ENCODE measurements at regions not wholly inside any gene's neighbourhood (a gene's known extent, or its start where the extent isn't known, plus 50 kb on each side); places are given as distances from the start of the nearest gene placed in this dataset.

DNA sequence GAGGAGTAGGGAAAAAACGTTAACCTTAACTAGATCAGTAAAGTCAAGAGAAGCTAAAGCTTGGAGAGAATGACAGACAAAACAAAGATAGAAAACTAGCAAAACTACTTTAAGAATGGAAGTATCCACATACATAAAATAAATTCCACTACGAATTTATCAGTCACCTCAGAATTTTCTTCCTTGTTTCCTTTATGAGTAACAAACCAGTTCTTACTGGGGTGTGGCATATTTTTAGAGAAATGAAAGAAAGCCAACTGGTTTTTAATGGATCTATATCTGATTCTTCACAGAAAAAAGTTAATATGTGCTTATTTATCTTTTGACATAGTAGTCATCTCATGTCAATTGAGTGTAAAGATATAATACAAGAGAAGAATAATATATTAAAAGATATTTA lies 2033.7 kb upstream of the CELF4 start:
- 96 to 100% methylated on average over 1 to 2 of the region's 2 CpGs for WGBS, 2 experiments (ENCODE audit: insufficient coverage in 1 of 2, insufficient read length in 1 of 2)
- Mint-ChIP-seq H3K27ac (no peak overlapping the region), H3K27me3 (ENCODE audit: insufficient read depth) (no peaks in the 10 kb centered on the region), H3K4me1 (peaks cover 25% of the 10 kb centered on the region), H3K4me3 (no peak overlapping the region), H3K9me3 (no peaks in the 10 kb centered on the region), H3K36me3 (ENCODE audit: low read depth) (no peaks in the 10 kb centered on the region)
- H3K9ac ChIP-seq (ENCODE audit: extremely low read depth, low read length, poor library complexity, severe bottlenecking): no peak overlapping the region
- H3K9me3 ChIP-seq (ENCODE audit: control insufficient read depth, low read length): peaks cover 13% of the 10 kb centered on the region
- peaks cover 2% of the 10 kb centered on the region for H3K4me1 ChIP-seq (ENCODE audit: control insufficient read depth, insufficient read depth, low read length)
- TF ChIP-seq CTCF (conservative IDR thresholded peaks at IDR 0.05): no peak
- no peaks in the 10 kb centered on the region for H3K27me3 ChIP-seq (ENCODE audit: control insufficient read depth, insufficient read depth, low read length, poor library complexity, severe bottlenecking)
- no peak overlapping the region for H3K4me3 ChIP-seq (ENCODE audit: low read length)
- no peaks in the 10 kb centered on the region for H3K36me3 ChIP-seq (ENCODE audit: control insufficient read depth, insufficient read depth, low read length)
- DNase-seq: no peak
- H3K27ac ChIP-seq (ENCODE audit: low read depth, low read length): no peak overlapping the region

- Mint-ChIP-seq H3K27ac (no peak overlapping the region), H3K27me3 (ENCODE audit: insufficient read depth) (no peaks in the 10 kb centered on the region), H3K36me3 (ENCODE audit: low read depth) (peaks cover 3% of the 10 kb centered on the region), H3K4me3 (no peak overlapping the region), H3K4me1 (peaks cover 31% of the 10 kb centered on the region), H3K9me3 (no peaks in the 10 kb centered on the region)
- peaks cover 2% of the 10 kb centered on the region for H3K4me1 ChIP-seq (ENCODE audit: control insufficient read depth, insufficient read depth, low read length)
- no peak for DNase-seq
- no peaks in the 10 kb centered on the region for H3K36me3 ChIP-seq (ENCODE audit: control insufficient read depth, insufficient read depth, low read length)
- H3K9ac ChIP-seq (ENCODE audit: extremely low read depth, low read length, poor library complexity, severe bottlenecking): no peak overlapping the region
- peaks cover 13% of the 10 kb centered on the region for H3K9me3 ChIP-seq (ENCODE audit: control insufficient read depth, low read length)
- H3K27ac ChIP-seq (ENCODE audit: low read depth, low read length): no peak overlapping the region
- 83 to 94% methylated on average over 5 to 7 of the region's 7 CpGs for WGBS, 2 experiments (ENCODE audit: insufficient coverage in 1 of 2, insufficient read length in 1 of 2)
- H3K4me3 ChIP-seq (ENCODE audit: low read length): no peak overlapping the region
- no peaks in the 10 kb centered on the region for H3K27me3 ChIP-seq (ENCODE audit: control insufficient read depth, insufficient read depth, low read length, poor library complexity, severe bottlenecking)
- TF ChIP-seq CTCF (conservative IDR thresholded peaks at IDR 0.05): no peak
These were observed 2031.3 kb upstream of the CELF4 start for GRCh38 chr18:39596891-39597290.

- Histone ChIP-seq H3K9me3 (ENCODE audit: control insufficient read depth, low read length) (peaks cover 13% of the 10 kb centered on the region), H3K27ac (ENCODE audit: low read depth, low read length) (no peak overlapping the region), H3K27me3 (ENCODE audit: control insufficient read depth, insufficient read depth, low read length, poor library complexity, severe bottlenecking) (no peaks in the 10 kb centered on the region), H3K4me3 (ENCODE audit: low read length) (no peak overlapping the region), H3K4me1 (ENCODE audit: control insufficient read depth, insufficient read depth, low read length) (peaks cover 4% of the 10 kb centered on the region), H3K9ac (ENCODE audit: extremely low read depth, low read length, poor library complexity, severe bottlenecking) (no peak overlapping the region), H3K36me3 (ENCODE audit: control insufficient read depth, insufficient read depth, low read length) (no peaks in the 10 kb centered on the region)
- Mint-ChIP-seq H3K9me3 (no peaks in the 10 kb centered on the region), H3K27me3 (ENCODE audit: insufficient read depth) (no peaks in the 10 kb centered on the region), H3K36me3 (ENCODE audit: low read depth) (peaks cover 3% of the 10 kb centered on the region), H3K4me1 (peaks cover 34% of the 10 kb centered on the region), H3K27ac (no peak overlapping the region), H3K4me3 (no peak overlapping the region)
- DNase-seq: no peak
- no peak for TF ChIP-seq CTCF (conservative IDR thresholded peaks at IDR 0.05)
These were observed 2030.6 kb upstream of the CELF4 start for GRCh38 chr18:39596221-39596620.

All from endodermal cell (in vitro differentiated cells).